Endothelial cell of umbilical vein (primary cell): ENCODE measurements at regions not wholly inside any gene's neighbourhood (a gene's known extent, or its start where the extent isn't known, plus 50 kb on each side); places are given as distances from the start of the nearest gene placed in this dataset.

Experiments used
- BruUV-seq: library from RNA; stranded (reverse); fragments of 400-500 nt; replicated peaks from 2 replicates; lab custom pipeline; 2021; lab: Mats Ljungman, UMichigan
- CTCF ChIA-PET: fragments of 300-600, 350-600 bp; sonication (Branson Sonifier 250); formaldehyde crosslinking; loops from one replicate; lab custom pipeline; 2021; ENCODE audit warnings: antibody characterized with exemption, inconsistent platforms; lab: Charles Lee
- POLR2A ChIA-PET: fragments of 300-600, 350-600 bp; sonication (Branson Sonifier 250); formaldehyde crosslinking; loops from one replicate; lab custom pipeline; 2021; ENCODE audit warnings: antibody characterized with exemption, inconsistent platforms; lab: Charles Lee
- DNase-seq: peaks from one replicate; pipeline ENCODE4 v3.0.0-alpha.2; 2011; ENCODE audit warnings: low read depth, low spot score
- FAIRE-seq: peaks from 2 replicates; lab custom pipeline; 2011; peaks lifted over from hg19 to GRCh38; lab: Jason Lieb, UNC
- H2AFZ ChIP-seq: 2 replicates; pipeline ENCODE4 v1.6.0; 2012; ENCODE audit warnings: low read depth, low read length, control low read depth, inconsistent platforms
- H3K27ac ChIP-seq: 2 replicates; pipeline ENCODE4 v1.5.1; 2011; ENCODE audit warnings: low read depth, mild to moderate bottlenecking, control low read depth, low read length, moderate library complexity; ENCODE audit not compliant: insufficient read depth
- H3K27me3 ChIP-seq, 2 experiments: 2 replicates each; pipeline versions ENCODE4 v1.6.0 to v1.6.1; 2011; ENCODE audit warnings: low read length in 2 of 2, mixed read lengths in 1 of 2; ENCODE audit not compliant: control insufficient read depth in 2 of 2, insufficient read depth in 2 of 2
- H3K36me3 ChIP-seq, 2 experiments: 2 replicates in 1 of 2; 3 replicates in 1 of 2; pipeline ENCODE4 v1.5.1; 2011; ENCODE audit warnings: low read length in 2 of 2, mild to moderate bottlenecking in 1 of 2, moderate library complexity in 1 of 2; ENCODE audit not compliant: control insufficient read depth in 2 of 2, insufficient read depth in 2 of 2; ENCODE audit errors: extremely low read depth in 1 of 2
- H3K4me1 ChIP-seq: 3 replicates; pipeline ENCODE4 v1.5.1; 2011; ENCODE audit warnings: mild to moderate bottlenecking, low read length; ENCODE audit not compliant: control insufficient read depth, insufficient read depth; ENCODE audit errors: extremely low read depth
- H3K4me2 ChIP-seq: 2 replicates; pipeline ENCODE4 v1.6.1; 2011; ENCODE audit warnings: low read length, control low read depth, mixed read lengths; ENCODE audit not compliant: insufficient read depth
- H3K4me3 ChIP-seq, 3 experiments: fragments of 200-600 bp in 1 of 3; sonication (generic), shearing (Covaris generic) in 1 of 3; replicated peaks in 1 of 3; 2 replicates each; pipeline ENCODE4 v1.5.1; 2011 to 2016; ENCODE audit warnings: control low read depth in 3 of 3, low read length in 3 of 3, mild to moderate bottlenecking in 2 of 3, inconsistent platforms in 1 of 3, low read depth in 1 of 3, moderate library complexity in 1 of 3; ENCODE audit not compliant: insufficient read depth in 1 of 3
- H3K79me2 ChIP-seq: 2 replicates; pipeline ENCODE4 v1.6.0; 2012; ENCODE audit warnings: low read length, inconsistent platforms; ENCODE audit not compliant: control insufficient read depth, insufficient read depth
- H3K9ac ChIP-seq: replicated peaks from 2 replicates; pipeline ENCODE3; 2011; ENCODE audit warnings: low read length, control low read depth; ENCODE audit not compliant: insufficient read depth; ENCODE audit errors: extremely low read depth
- H3K9me1 ChIP-seq: replicated peaks from 3 replicates; pipeline ENCODE4 v1.6.0; 2011; ENCODE audit warnings: mild to moderate bottlenecking, low read length; ENCODE audit not compliant: control insufficient read depth, insufficient read depth; ENCODE audit errors: extremely low read depth
- H3K9me3 ChIP-seq: replicated peaks from 2 replicates; pipeline ENCODE4 v1.5.1; 2012; ENCODE audit warnings: low read length, inconsistent platforms; ENCODE audit not compliant: control insufficient read depth, insufficient read depth
- H4K20me1 ChIP-seq: replicated peaks from 2 replicates; pipeline ENCODE3; 2011; ENCODE audit warnings: mild to moderate bottlenecking, low read length; ENCODE audit not compliant: control insufficient read depth, insufficient read depth; ENCODE audit errors: extremely low read depth
- EZH2 ChIP-seq: IDR thresholded peaks from 2 replicates; pipeline ENCODE4 v1.6.1; 2012; ENCODE audit warnings: borderline replicate concordance, low read depth, mild to moderate bottlenecking, moderate library complexity, low read length, inconsistent platforms; ENCODE audit not compliant: severe bottlenecking
- FOS ChIP-seq: IDR thresholded peaks from 2 replicates; pipeline ENCODE4 v1.6.1; 2011; ENCODE audit warnings: mild to moderate bottlenecking, low read length, moderate library complexity, borderline replicate concordance; ENCODE audit not compliant: insufficient read depth
- GATA2 ChIP-seq: IDR thresholded peaks from 2 replicates; pipeline ENCODE4 v1.7.0; 2011; ENCODE audit warnings: low read depth, mild to moderate bottlenecking, moderate library complexity, mixed read lengths, low read length; ENCODE audit not compliant: insufficient read length, insufficient read depth
- JUN ChIP-seq: IDR thresholded peaks from 2 replicates; pipeline ENCODE4 v1.6.1; 2011; ENCODE audit warnings: borderline replicate concordance, low read depth; ENCODE audit not compliant: insufficient read length, insufficient read depth
- MYC ChIP-seq: IDR thresholded peaks from one replicate; pipeline ENCODE4 v1.6.1; 2011; ENCODE audit warnings: mild to moderate bottlenecking, low read depth, low read length
- POLR2A ChIP-seq: IDR thresholded peaks from 2 replicates; pipeline ENCODE4 v1.6.1; 2012; ENCODE audit warnings: low read depth, mild to moderate bottlenecking, control low read depth, low read length
- POLR2AphosphoS5 ChIP-seq: IDR thresholded peaks from 2 replicates; pipeline ENCODE4 v1.6.1; 2012; ENCODE audit warnings: low read depth, mild to moderate bottlenecking, control low read depth, low read length, moderate library complexity; ENCODE audit not compliant: insufficient read depth
- dilution Hi-C: fragments of 300-500 bp; cut with MboI; formaldehyde crosslinking; loops from one replicate; pipeline ENCODE4 v1.15.0; 2019; ENCODE audit warnings: low sequenced_read_pairs; ENCODE audit not compliant: extremely low pct_ligation_motif_present
- intact Hi-C: fragments of 100-400 bp; cut with micrococcal nuclease; formaldehyde crosslinking; loops from one replicate; pipeline ENCODE4 v1.10.0; 2022
- TF ChIP-seq, protein P1 (sequence below): IDR thresholded peaks from 2 replicates; pipeline ENCODE4 v1.6.1; 2011; ENCODE audit not compliant: insufficient read depth, insufficient read length
- TF ChIP-seq, protein P2 (sequence below), 2 donors: IDR thresholded peaks; 1 replicate in 1 of 2; 2 replicates in 1 of 2; pipeline ENCODE4 v1.5.1; 2011; ENCODE audit warnings: low read length in 2 of 2, mild to moderate bottlenecking in 2 of 2, moderate library complexity in 2 of 2, control low read depth in 1 of 2, inconsistent platforms in 1 of 2, low read depth in 1 of 2; ENCODE audit not compliant: insufficient read depth in 1 of 2; ENCODE audit errors: extremely low read depth in 1 of 2

DNA sequence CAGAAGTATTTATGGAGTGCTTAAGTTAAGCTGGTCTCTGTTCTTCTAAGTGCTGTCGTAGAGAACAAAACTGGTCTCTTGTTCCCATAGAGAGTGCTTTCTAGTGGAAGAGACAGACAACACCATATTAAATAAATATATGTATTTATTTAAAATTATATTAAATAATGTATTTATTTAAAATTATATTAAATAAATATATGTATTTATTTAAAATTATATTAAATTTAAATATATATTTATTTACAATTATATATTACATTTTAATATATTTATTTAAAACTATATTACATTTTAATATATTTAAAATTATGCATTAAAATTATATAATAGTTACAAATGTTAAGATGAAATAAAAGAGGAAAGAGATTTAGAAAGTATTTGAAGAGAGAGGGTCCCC is 175.5 kb upstream of the OLFM3 start:
- intact Hi-C loops (no loop called here), dilution Hi-C loops (no loop called here)
- H3K27me3 ChIP-seq, result no peaks in the 10 kb centered on the region
- no peak for FAIRE-seq
- DNase-seq, result no peak
- H3K4me3 ChIP-seq, result no peak overlapping the region
- no TSS peak for BruUV-seq
- H3K4me2 ChIP-seq, result no peak overlapping the region
- H3K9me3 ChIP-seq, result no peaks in the 10 kb centered on the region
- H2AFZ ChIP-seq, result no peak overlapping the region
- TF ChIP-seq MYC (no peak), FOS (no peak), POLR2A (no peak), POLR2AphosphoS5 (no peak), GATA2 (no peak)
- TF ChIP-seq, protein P1, sequence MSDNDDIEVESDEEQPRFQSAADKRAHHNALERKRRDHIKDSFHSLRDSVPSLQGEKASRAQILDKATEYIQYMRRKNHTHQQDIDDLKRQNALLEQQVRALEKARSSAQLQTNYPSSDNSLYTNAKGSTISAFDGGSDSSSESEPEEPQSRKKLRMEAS, result no peak
- no peaks in the 10 kb centered on the region for H3K4me1 ChIP-seq
- no peaks in the 10 kb centered on the region for H3K36me3 ChIP-seq
- ChIA-PET CTCF (interaction anchor here (1.2 kb wide), 1 partner anchor 13 kb away, joined by 3 read pairs; no protein-coding TSS in a partner anchor), POLR2A (no interaction called here)
- H4K20me1 ChIP-seq, result no peaks in the 10 kb centered on the region
- no peaks in the 10 kb centered on the region for H3K9me1 ChIP-seq
- H3K9ac ChIP-seq, result no peak overlapping the region
- H3K79me2 ChIP-seq, result no peaks in the 10 kb centered on the region
- H3K27ac ChIP-seq, result no peak overlapping the region

GRCh38 chr1:102163799-102164198 is 167.1 kb upstream of the OLFM3 start:
- Histone ChIP-seq H4K20me1 (peaks cover 3% of the 10 kb centered on the region), H3K9me1 (no peaks in the 10 kb centered on the region), H3K4me1 (no peaks in the 10 kb centered on the region), H3K9ac (no peak overlapping the region), H3K27me3 (no peaks in the 10 kb centered on the region), H3K36me3 (no peaks in the 10 kb centered on the region), H3K79me2 (no peaks in the 10 kb centered on the region), H3K4me3 (no peak overlapping the region), H2AFZ (no peak overlapping the region), H3K27ac (no peak overlapping the region), H3K9me3 (no peaks in the 10 kb centered on the region), H3K4me2 (no peak overlapping the region)
- intact Hi-C loops, result loop anchor here (5.0 kb wide), 1 partner anchor 34 kb away; no protein-coding TSS in a partner anchor
- FAIRE-seq (no peak), DNase-seq (no peak)
- dilution Hi-C loops, result no loop called here
- TF ChIP-seq EZH2, result no peak
- TF ChIP-seq POLR2AphosphoS5, result no peak
- no peak for TF ChIP-seq FOS
- TF ChIP-seq, protein P2, sequence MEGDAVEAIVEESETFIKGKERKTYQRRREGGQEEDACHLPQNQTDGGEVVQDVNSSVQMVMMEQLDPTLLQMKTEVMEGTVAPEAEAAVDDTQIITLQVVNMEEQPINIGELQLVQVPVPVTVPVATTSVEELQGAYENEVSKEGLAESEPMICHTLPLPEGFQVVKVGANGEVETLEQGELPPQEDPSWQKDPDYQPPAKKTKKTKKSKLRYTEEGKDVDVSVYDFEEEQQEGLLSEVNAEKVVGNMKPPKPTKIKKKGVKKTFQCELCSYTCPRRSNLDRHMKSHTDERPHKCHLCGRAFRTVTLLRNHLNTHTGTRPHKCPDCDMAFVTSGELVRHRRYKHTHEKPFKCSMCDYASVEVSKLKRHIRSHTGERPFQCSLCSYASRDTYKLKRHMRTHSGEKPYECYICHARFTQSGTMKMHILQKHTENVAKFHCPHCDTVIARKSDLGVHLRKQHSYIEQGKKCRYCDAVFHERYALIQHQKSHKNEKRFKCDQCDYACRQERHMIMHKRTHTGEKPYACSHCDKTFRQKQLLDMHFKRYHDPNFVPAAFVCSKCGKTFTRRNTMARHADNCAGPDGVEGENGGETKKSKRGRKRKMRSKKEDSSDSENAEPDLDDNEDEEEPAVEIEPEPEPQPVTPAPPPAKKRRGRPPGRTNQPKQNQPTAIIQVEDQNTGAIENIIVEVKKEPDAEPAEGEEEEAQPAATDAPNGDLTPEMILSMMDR (IDR thresholded peaks at IDR 0.05; ENCODE audit: extremely low read depth in 1 of 2, insufficient read depth in 1 of 2, low read depth in 1 of 2, low read length in 2 of 2), result no peak
- TF ChIP-seq, protein P1, result no peak
- no peak for TF ChIP-seq MYC
- no peak for TF ChIP-seq GATA2
- no peak for TF ChIP-seq POLR2A
- no peak for TF ChIP-seq JUN
- CTCF ChIA-PET, result interaction anchor here (0.8 kb wide), 1 partner anchor 11 kb away, joined by 3 read pairs; no protein-coding TSS in a partner anchor
- BruUV-seq, result no TSS peak
- POLR2A ChIA-PET, result no interaction called here
